Endothelial cell of umbilical vein (primary cell): ENCODE measurements at regions not wholly inside any gene's neighbourhood (a gene's known extent, or its start where the extent isn't known, plus 50 kb on each side); places are given as distances from the start of the nearest gene placed in this dataset.

Experiments used
- BruUV-seq: library from RNA; stranded (reverse); fragments of 400-500 nt; replicated peaks from 2 replicates; lab custom pipeline; 2021; lab: Mats Ljungman, UMichigan
- CTCF ChIA-PET: fragments of 300-600, 350-600 bp; sonication (Branson Sonifier 250); formaldehyde crosslinking; loops from one replicate; lab custom pipeline; 2021; ENCODE audit warnings: antibody characterized with exemption, inconsistent platforms; lab: Charles Lee
- POLR2A ChIA-PET: fragments of 300-600, 350-600 bp; sonication (Branson Sonifier 250); formaldehyde crosslinking; loops from one replicate; lab custom pipeline; 2021; ENCODE audit warnings: antibody characterized with exemption, inconsistent platforms; lab: Charles Lee
- DNase-seq: peaks from one replicate; pipeline ENCODE4 v3.0.0-alpha.2; 2011; ENCODE audit warnings: low read depth, low spot score
- FAIRE-seq: peaks from 2 replicates; lab custom pipeline; 2011; peaks lifted over from hg19 to GRCh38; lab: Jason Lieb, UNC
- H2AFZ ChIP-seq: 2 replicates; pipeline ENCODE4 v1.6.0; 2012; ENCODE audit warnings: low read depth, low read length, control low read depth, inconsistent platforms
- H3K27ac ChIP-seq: 2 replicates; pipeline ENCODE4 v1.5.1; 2011; ENCODE audit warnings: low read depth, mild to moderate bottlenecking, control low read depth, low read length, moderate library complexity; ENCODE audit not compliant: insufficient read depth
- H3K27me3 ChIP-seq, 2 experiments: 2 replicates each; pipeline versions ENCODE4 v1.6.0 to v1.6.1; 2011; ENCODE audit warnings: low read length in 2 of 2, mixed read lengths in 1 of 2; ENCODE audit not compliant: control insufficient read depth in 2 of 2, insufficient read depth in 2 of 2
- H3K36me3 ChIP-seq, 2 experiments: 2 replicates in 1 of 2; 3 replicates in 1 of 2; pipeline ENCODE4 v1.5.1; 2011; ENCODE audit warnings: low read length in 2 of 2, mild to moderate bottlenecking in 1 of 2, moderate library complexity in 1 of 2; ENCODE audit not compliant: control insufficient read depth in 2 of 2, insufficient read depth in 2 of 2; ENCODE audit errors: extremely low read depth in 1 of 2
- H3K4me1 ChIP-seq: 3 replicates; pipeline ENCODE4 v1.5.1; 2011; ENCODE audit warnings: mild to moderate bottlenecking, low read length; ENCODE audit not compliant: control insufficient read depth, insufficient read depth; ENCODE audit errors: extremely low read depth
- H3K4me2 ChIP-seq: 2 replicates; pipeline ENCODE4 v1.6.1; 2011; ENCODE audit warnings: low read length, control low read depth, mixed read lengths; ENCODE audit not compliant: insufficient read depth
- H3K4me3 ChIP-seq, 3 experiments: fragments of 200-600 bp in 1 of 3; sonication (generic), shearing (Covaris generic) in 1 of 3; replicated peaks in 1 of 3; 2 replicates each; pipeline ENCODE4 v1.5.1; 2011 to 2016; ENCODE audit warnings: control low read depth in 3 of 3, low read length in 3 of 3, mild to moderate bottlenecking in 2 of 3, inconsistent platforms in 1 of 3, low read depth in 1 of 3, moderate library complexity in 1 of 3; ENCODE audit not compliant: insufficient read depth in 1 of 3
- H3K79me2 ChIP-seq: 2 replicates; pipeline ENCODE4 v1.6.0; 2012; ENCODE audit warnings: low read length, inconsistent platforms; ENCODE audit not compliant: control insufficient read depth, insufficient read depth
- H3K9ac ChIP-seq: replicated peaks from 2 replicates; pipeline ENCODE3; 2011; ENCODE audit warnings: low read length, control low read depth; ENCODE audit not compliant: insufficient read depth; ENCODE audit errors: extremely low read depth
- H3K9me1 ChIP-seq: replicated peaks from 3 replicates; pipeline ENCODE4 v1.6.0; 2011; ENCODE audit warnings: mild to moderate bottlenecking, low read length; ENCODE audit not compliant: control insufficient read depth, insufficient read depth; ENCODE audit errors: extremely low read depth
- H3K9me3 ChIP-seq: replicated peaks from 2 replicates; pipeline ENCODE4 v1.5.1; 2012; ENCODE audit warnings: low read length, inconsistent platforms; ENCODE audit not compliant: control insufficient read depth, insufficient read depth
- H4K20me1 ChIP-seq: replicated peaks from 2 replicates; pipeline ENCODE3; 2011; ENCODE audit warnings: mild to moderate bottlenecking, low read length; ENCODE audit not compliant: control insufficient read depth, insufficient read depth; ENCODE audit errors: extremely low read depth
- CTCF ChIP-seq, 2 donors: IDR thresholded peaks; 1 replicate in 1 of 2; 2 replicates in 1 of 2; pipeline ENCODE4 v1.5.1; 2011; ENCODE audit warnings: low read length in 2 of 2, mild to moderate bottlenecking in 2 of 2, moderate library complexity in 2 of 2, control low read depth in 1 of 2, inconsistent platforms in 1 of 2, low read depth in 1 of 2; ENCODE audit not compliant: insufficient read depth in 1 of 2; ENCODE audit errors: extremely low read depth in 1 of 2
- EZH2 ChIP-seq: IDR thresholded peaks from 2 replicates; pipeline ENCODE4 v1.6.1; 2012; ENCODE audit warnings: borderline replicate concordance, low read depth, mild to moderate bottlenecking, moderate library complexity, low read length, inconsistent platforms; ENCODE audit not compliant: severe bottlenecking
- GATA2 ChIP-seq: IDR thresholded peaks from 2 replicates; pipeline ENCODE4 v1.7.0; 2011; ENCODE audit warnings: low read depth, mild to moderate bottlenecking, moderate library complexity, mixed read lengths, low read length; ENCODE audit not compliant: insufficient read length, insufficient read depth
- JUN ChIP-seq: IDR thresholded peaks from 2 replicates; pipeline ENCODE4 v1.6.1; 2011; ENCODE audit warnings: borderline replicate concordance, low read depth; ENCODE audit not compliant: insufficient read length, insufficient read depth
- MAX ChIP-seq: IDR thresholded peaks from 2 replicates; pipeline ENCODE4 v1.6.1; 2011; ENCODE audit not compliant: insufficient read depth, insufficient read length
- MYC ChIP-seq: IDR thresholded peaks from one replicate; pipeline ENCODE4 v1.6.1; 2011; ENCODE audit warnings: mild to moderate bottlenecking, low read depth, low read length
- POLR2A ChIP-seq: IDR thresholded peaks from 2 replicates; pipeline ENCODE4 v1.6.1; 2012; ENCODE audit warnings: low read depth, mild to moderate bottlenecking, control low read depth, low read length
- POLR2AphosphoS5 ChIP-seq: IDR thresholded peaks from 2 replicates; pipeline ENCODE4 v1.6.1; 2012; ENCODE audit warnings: low read depth, mild to moderate bottlenecking, control low read depth, low read length, moderate library complexity; ENCODE audit not compliant: insufficient read depth
- dilution Hi-C: fragments of 300-500 bp; cut with MboI; formaldehyde crosslinking; loops from one replicate; pipeline ENCODE4 v1.15.0; 2019; ENCODE audit warnings: low sequenced_read_pairs; ENCODE audit not compliant: extremely low pct_ligation_motif_present
- intact Hi-C: fragments of 100-400 bp; cut with micrococcal nuclease; formaldehyde crosslinking; loops from one replicate; pipeline ENCODE4 v1.10.0; 2022

GRCh38 chr3:106756901-106757300 lies 620.3 kb upstream of the CCDC54 start:
- TF ChIP-seq EZH2 (no peak), GATA2 (no peak), POLR2AphosphoS5 (no peak), JUN (no peak), MYC (no peak), MAX (no peak), CTCF (IDR thresholded peaks at IDR 0.05; ENCODE audit: extremely low read depth in 1 of 2, insufficient read depth in 1 of 2, low read depth in 1 of 2, low read length in 2 of 2) (no peak), POLR2A (no peak)
- H3K9me1 ChIP-seq: no peaks in the 10 kb centered on the region
- H3K4me3 ChIP-seq: no peak overlapping the region
- POLR2A ChIA-PET: no interaction called here
- DNase-seq (no peak), FAIRE-seq (no peak)
- H3K9me3 ChIP-seq: peaks cover 2% of the 10 kb centered on the region
- CTCF ChIA-PET: no interaction called here
- BruUV-seq: no TSS peak
- no peak overlapping the region for H3K27ac ChIP-seq
- H3K36me3 ChIP-seq: no peaks in the 10 kb centered on the region
- H4K20me1 ChIP-seq: no peaks in the 10 kb centered on the region
- H3K79me2 ChIP-seq: no peaks in the 10 kb centered on the region
- intact Hi-C loops (no loop called here), dilution Hi-C loops (no loop called here)
- H3K9ac ChIP-seq: no peak overlapping the region
- no peaks in the 10 kb centered on the region for H3K27me3 ChIP-seq
- no peak overlapping the region for H2AFZ ChIP-seq
- no peaks in the 10 kb centered on the region for H3K4me1 ChIP-seq
- no peak overlapping the region for H3K4me2 ChIP-seq
